Ishikawa (cell line): ENCODE measurements at regions not wholly inside any gene's neighbourhood (a gene's known extent, or its start where the extent isn't known, plus 50 kb on each side); places are given as distances from the start of the nearest gene placed in this dataset.

Source experiments
- CEBPB ChIP-seq: IDR thresholded peaks from 2 replicates; pipeline ENCODE4 v1.6.1; 2012
- CREB1 ChIP-seq: IDR thresholded peaks from 2 replicates; pipeline ENCODE4 v1.6.1; 2012; ENCODE audit warnings: low read depth
- EGR1 ChIP-seq: IDR thresholded peaks from 2 replicates; pipeline ENCODE4 v1.6.1; 2012
- EP300 ChIP-seq: IDR thresholded peaks from 2 replicates; pipeline ENCODE4 v1.6.1; 2012; ENCODE audit warnings: borderline replicate concordance
- FOXM1 ChIP-seq: IDR thresholded peaks from 2 replicates; pipeline ENCODE4 v1.6.1; 2012; ENCODE audit warnings: low read depth, borderline replicate concordance
- MAX ChIP-seq: IDR thresholded peaks from 2 replicates; pipeline ENCODE4 v1.6.1; 2012
- NFIC ChIP-seq: IDR thresholded peaks from 2 replicates; pipeline ENCODE4 v1.6.1; 2012
- RAD21 ChIP-seq: IDR thresholded peaks from 2 replicates; pipeline ENCODE4 v1.6.1; 2012; ENCODE audit warnings: low read depth
- REST ChIP-seq: IDR thresholded peaks from 2 replicates; pipeline ENCODE4 v1.6.1; 2012; ENCODE audit warnings: low read depth, mild to moderate bottlenecking
- TCF12 ChIP-seq: IDR thresholded peaks from 2 replicates; pipeline ENCODE4 v1.6.1; 2012; ENCODE audit warnings: low read depth
- YY1 ChIP-seq: IDR thresholded peaks from 2 replicates; pipeline ENCODE4 v1.6.1; 2012; ENCODE audit warnings: low read depth
- ZBTB7A ChIP-seq: IDR thresholded peaks from 2 replicates; pipeline ENCODE4 v1.6.1; 2012; ENCODE audit warnings: low read depth
- TF ChIP-seq, protein P1 (sequence below): IDR thresholded peaks from 2 replicates; pipeline ENCODE4 v1.6.1; 2012

DNA sequence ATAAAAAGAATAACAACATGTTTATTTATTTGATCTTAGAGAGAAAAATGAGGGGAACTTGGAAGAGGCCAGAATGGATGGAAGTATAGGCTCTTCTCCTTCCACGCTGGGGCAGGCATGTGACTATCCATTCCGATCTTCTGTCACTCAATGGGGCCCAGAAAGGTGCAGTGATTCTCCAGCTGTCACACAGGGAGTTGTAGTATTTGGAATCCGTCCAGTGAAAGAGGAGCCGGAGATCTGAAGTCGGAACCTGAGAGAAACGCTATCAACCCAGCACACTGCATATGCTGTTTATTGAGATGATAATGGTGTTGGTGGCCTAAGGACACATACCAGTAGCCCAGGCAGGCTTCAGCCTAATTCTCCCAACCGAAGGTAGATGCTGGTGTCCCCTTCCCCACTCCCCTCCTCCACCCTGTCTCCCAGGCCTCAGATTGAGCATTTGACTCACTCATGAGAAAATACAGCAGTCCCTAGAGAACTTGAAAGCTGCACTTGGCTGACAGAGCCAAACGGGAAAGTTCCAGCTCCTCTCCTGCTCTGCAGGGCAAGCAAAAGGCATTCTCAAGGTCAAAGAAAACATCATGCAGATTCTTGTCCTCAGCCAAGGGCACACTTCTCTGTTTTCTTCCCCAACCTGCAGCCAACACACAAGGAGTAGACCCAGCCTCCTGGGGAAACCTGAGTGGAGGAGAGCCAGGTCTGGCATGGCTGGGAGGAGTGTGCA is 100.4 kb downstream of the IRF2BPL start:
- TF ChIP-seq RAD21 (no peak), FOXM1 (no peak), EGR1 (no peak), ZBTB7A (no peak), CEBPB (no peak), REST (no peak), YY1 (no peak), EP300 (no peak), MAX (no peak), NFIC (no peak), TCF12 (no peak), CREB1 (no peak)
- TF ChIP-seq, protein P1, sequence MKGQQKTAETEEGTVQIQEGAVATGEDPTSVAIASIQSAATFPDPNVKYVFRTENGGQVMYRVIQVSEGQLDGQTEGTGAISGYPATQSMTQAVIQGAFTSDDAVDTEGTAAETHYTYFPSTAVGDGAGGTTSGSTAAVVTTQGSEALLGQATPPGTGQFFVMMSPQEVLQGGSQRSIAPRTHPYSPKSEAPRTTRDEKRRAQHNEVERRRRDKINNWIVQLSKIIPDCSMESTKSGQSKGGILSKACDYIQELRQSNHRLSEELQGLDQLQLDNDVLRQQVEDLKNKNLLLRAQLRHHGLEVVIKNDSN = no peak
